ENCODE measurements at regions not wholly inside any gene's neighbourhood (a gene's known extent, or its start where the extent isn't known, plus 50 kb on each side); places are given as distances from the start of the nearest gene placed in this dataset.

DNA sequence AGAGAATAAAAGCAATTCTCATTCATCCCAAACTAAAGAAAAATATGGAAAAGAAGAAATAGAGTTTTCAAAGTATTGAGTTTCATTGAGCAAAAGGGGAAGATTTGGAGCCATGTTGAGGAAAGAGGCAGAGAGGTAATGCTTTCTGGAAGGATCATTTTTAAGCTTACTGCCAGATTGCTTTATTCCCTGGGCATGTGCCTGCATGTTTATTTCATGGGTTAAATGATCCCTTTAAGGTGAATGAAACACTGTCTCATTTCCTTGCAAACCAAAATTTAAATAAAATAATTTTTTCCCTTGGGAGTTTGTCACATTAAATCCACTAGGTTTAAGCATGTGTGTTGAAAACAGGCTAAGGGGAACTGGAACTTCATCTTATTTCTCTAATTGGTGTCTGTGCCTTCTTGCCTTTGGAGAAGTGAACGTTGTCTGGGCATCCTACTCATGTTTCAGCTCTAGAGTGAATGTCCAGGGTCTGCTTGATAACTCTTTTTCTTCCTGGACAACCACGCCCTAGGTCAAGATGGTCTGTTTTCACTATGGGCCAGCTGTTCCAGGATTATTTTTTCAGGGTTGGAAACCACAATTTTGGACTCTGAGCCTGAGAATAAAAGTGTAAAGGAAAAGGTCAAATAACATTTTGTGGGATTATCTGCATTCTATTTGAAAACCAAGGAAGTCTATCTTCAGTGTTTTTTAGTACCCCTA, 114.1 kb upstream of the ELL2 start:
- TF ChIP-seq, protein P1, sequence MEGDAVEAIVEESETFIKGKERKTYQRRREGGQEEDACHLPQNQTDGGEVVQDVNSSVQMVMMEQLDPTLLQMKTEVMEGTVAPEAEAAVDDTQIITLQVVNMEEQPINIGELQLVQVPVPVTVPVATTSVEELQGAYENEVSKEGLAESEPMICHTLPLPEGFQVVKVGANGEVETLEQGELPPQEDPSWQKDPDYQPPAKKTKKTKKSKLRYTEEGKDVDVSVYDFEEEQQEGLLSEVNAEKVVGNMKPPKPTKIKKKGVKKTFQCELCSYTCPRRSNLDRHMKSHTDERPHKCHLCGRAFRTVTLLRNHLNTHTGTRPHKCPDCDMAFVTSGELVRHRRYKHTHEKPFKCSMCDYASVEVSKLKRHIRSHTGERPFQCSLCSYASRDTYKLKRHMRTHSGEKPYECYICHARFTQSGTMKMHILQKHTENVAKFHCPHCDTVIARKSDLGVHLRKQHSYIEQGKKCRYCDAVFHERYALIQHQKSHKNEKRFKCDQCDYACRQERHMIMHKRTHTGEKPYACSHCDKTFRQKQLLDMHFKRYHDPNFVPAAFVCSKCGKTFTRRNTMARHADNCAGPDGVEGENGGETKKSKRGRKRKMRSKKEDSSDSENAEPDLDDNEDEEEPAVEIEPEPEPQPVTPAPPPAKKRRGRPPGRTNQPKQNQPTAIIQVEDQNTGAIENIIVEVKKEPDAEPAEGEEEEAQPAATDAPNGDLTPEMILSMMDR (IDR thresholded peaks at IDR 0.05): no peak
- no peak for TF ChIP-seq POLR2AphosphoS5 (IDR thresholded peaks at IDR 0.05)
- no peak for TF ChIP-seq EP300 (IDR thresholded peaks at IDR 0.05; ENCODE audit: low read depth)
- TF ChIP-seq POLR2A (IDR thresholded peaks at IDR 0.05): no peak
